MM.1S (cell line): ENCODE measurements at regions not wholly inside any gene's neighbourhood (a gene's known extent, or its start where the extent isn't known, plus 50 kb on each side); places are given as distances from the start of the nearest gene placed in this dataset.

Source experiments
- DNase-seq: peaks from one replicate; pipeline ENCODE4 v3.0.0-alpha.2; 2015
- H2AFZ ChIP-seq: fragments of 300-600 bp; sonication (generic); 2 replicates; pipeline ENCODE4 v1.6.0; 2016; ENCODE audit warnings: antibody characterized with exemption, low read length
- H3F3A ChIP-seq: fragments of 300-600 bp; sonication (generic); 2 replicates; pipeline ENCODE4 v1.6.1; 2016; ENCODE audit warnings: mild to moderate bottlenecking, antibody characterized with exemption, low read length, moderate library complexity, mixed read lengths; ENCODE audit not compliant: insufficient read depth
- H3K27ac ChIP-seq: fragments of 300-600 bp; sonication (generic); 2 replicates; pipeline ENCODE4 v1.5.1; 2016; ENCODE audit warnings: mild to moderate bottlenecking, low read length
- H3K27me3 ChIP-seq: fragments of 300-600 bp; sonication (generic); replicated peaks from 2 replicates; pipeline ENCODE4 v1.6.0; 2016; ENCODE audit warnings: low read length; ENCODE audit not compliant: insufficient read depth
- H3K36me3 ChIP-seq: fragments of 300-600 bp; sonication (generic); replicated peaks from 2 replicates; pipeline ENCODE4 v1.6.1; 2016; ENCODE audit warnings: mild to moderate bottlenecking, low read length, mixed read lengths; ENCODE audit not compliant: insufficient read depth
- H3K4me1 ChIP-seq: fragments of 300-600 bp; sonication (generic); 2 replicates; pipeline ENCODE4 v1.6.1; 2016; ENCODE audit warnings: low read length, mixed read lengths
- H3K4me2 ChIP-seq: fragments of 300-600 bp; sonication (generic); 2 replicates; pipeline ENCODE4 v1.6.0; 2016; ENCODE audit warnings: low read depth, low read length
- H3K4me3 ChIP-seq: fragments of 300-600 bp; sonication (generic); 2 replicates; pipeline ENCODE4 v1.5.1; 2016; ENCODE audit warnings: low read length, mixed read lengths
- H3K79me2 ChIP-seq: fragments of 300-600 bp; sonication (generic); 2 replicates; pipeline ENCODE4 v1.6.1; 2016; ENCODE audit warnings: mixed run types, low read length, mixed read lengths
- H3K9ac ChIP-seq: fragments of 300-600 bp; sonication (generic); 2 replicates; pipeline ENCODE4 v1.6.1; 2016; ENCODE audit warnings: low read length, mixed read lengths
- H3K9me2 ChIP-seq: fragments of 300-600 bp; sonication (generic); replicated peaks from 2 replicates; pipeline ENCODE4 v1.6.1; 2016; ENCODE audit warnings: mild to moderate bottlenecking, low read length, mixed read lengths; ENCODE audit not compliant: insufficient read depth
- H3K9me3 ChIP-seq: fragments of 300-600 bp; sonication (generic); replicated peaks from 2 replicates; pipeline ENCODE4 v1.6.1; 2016; ENCODE audit warnings: mild to moderate bottlenecking, low read length, mixed read lengths; ENCODE audit not compliant: insufficient read depth
- H4K20me1 ChIP-seq: fragments of 300-600 bp; sonication (generic); 2 replicates; pipeline ENCODE4 v1.6.1; 2016; ENCODE audit warnings: mild to moderate bottlenecking, low read length, moderate library complexity, mixed read lengths; ENCODE audit not compliant: insufficient read depth
- EZH2 ChIP-seq: fragments of 300-600 bp; sonication (generic); optimal IDR thresholded peaks from 2 replicates; pipeline ENCODE3; 2017; ENCODE audit warnings: low read depth, mild to moderate bottlenecking, antibody characterized with exemption, low read length, mixed read lengths
- EZH2phosphoT487 ChIP-seq: fragments of 300-600 bp; sonication (generic); IDR thresholded peaks from 2 replicates; pipeline ENCODE4 v1.6.1; 2018; ENCODE audit warnings: antibody characterized with exemption, low read length
- TF ChIP-seq, protein P1 (sequence below): fragments of 300-600 bp; sonication (generic); IDR thresholded peaks from 2 replicates; pipeline ENCODE4 v1.5.1; 2016; ENCODE audit warnings: antibody characterized with exemption, low read length, mixed read lengths

DNA sequence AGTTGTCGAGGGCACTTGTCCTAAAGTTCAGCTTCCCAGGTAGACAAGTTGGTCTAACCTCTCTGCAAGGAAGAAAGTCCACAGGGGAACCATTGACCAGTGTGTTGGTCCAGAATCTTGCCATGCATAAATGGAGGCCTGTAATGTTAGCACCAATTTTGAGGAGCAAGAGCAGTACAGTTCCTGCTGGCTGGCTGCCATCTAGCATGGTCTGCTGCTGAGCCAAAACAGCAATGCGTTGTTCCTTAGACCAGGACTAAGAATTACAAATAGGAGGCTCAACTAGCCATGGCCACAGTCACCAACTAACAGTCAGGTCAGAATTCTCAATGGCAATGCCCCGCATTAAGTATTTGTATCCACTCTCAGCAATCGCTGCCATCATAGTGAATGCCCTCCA is 72.8 kb upstream of the WIPF1 start:
- Histone ChIP-seq H3K79me2 (no peaks in the 10 kb centered on the region), H3F3A (no peaks in the 10 kb centered on the region), H3K4me1 (no peaks in the 10 kb centered on the region), H3K9me2 (no peaks in the 10 kb centered on the region), H3K27ac (no peak overlapping the region), H2AFZ (no peak overlapping the region), H3K4me2 (no peak overlapping the region), H3K27me3 (no peaks in the 10 kb centered on the region), H3K4me3 (no peak overlapping the region), H3K9ac (no peak overlapping the region), H4K20me1 (no peaks in the 10 kb centered on the region), H3K36me3 (no peaks in the 10 kb centered on the region), H3K9me3 (no peaks in the 10 kb centered on the region)
- no peak for TF ChIP-seq EZH2phosphoT487
- TF ChIP-seq, protein P1, sequence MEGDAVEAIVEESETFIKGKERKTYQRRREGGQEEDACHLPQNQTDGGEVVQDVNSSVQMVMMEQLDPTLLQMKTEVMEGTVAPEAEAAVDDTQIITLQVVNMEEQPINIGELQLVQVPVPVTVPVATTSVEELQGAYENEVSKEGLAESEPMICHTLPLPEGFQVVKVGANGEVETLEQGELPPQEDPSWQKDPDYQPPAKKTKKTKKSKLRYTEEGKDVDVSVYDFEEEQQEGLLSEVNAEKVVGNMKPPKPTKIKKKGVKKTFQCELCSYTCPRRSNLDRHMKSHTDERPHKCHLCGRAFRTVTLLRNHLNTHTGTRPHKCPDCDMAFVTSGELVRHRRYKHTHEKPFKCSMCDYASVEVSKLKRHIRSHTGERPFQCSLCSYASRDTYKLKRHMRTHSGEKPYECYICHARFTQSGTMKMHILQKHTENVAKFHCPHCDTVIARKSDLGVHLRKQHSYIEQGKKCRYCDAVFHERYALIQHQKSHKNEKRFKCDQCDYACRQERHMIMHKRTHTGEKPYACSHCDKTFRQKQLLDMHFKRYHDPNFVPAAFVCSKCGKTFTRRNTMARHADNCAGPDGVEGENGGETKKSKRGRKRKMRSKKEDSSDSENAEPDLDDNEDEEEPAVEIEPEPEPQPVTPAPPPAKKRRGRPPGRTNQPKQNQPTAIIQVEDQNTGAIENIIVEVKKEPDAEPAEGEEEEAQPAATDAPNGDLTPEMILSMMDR: no peak
- TF ChIP-seq EZH2: no peak
- no peak for DNase-seq

- Histone ChIP-seq H3K27ac (no peak overlapping the region), H3K4me1 (no peaks in the 10 kb centered on the region), H3K9ac (no peak overlapping the region), H4K20me1 (no peaks in the 10 kb centered on the region), H3K9me2 (no peaks in the 10 kb centered on the region), H2AFZ (no peak overlapping the region), H3K9me3 (no peaks in the 10 kb centered on the region), H3K4me3 (no peak overlapping the region), H3F3A (no peaks in the 10 kb centered on the region), H3K79me2 (no peaks in the 10 kb centered on the region), H3K4me2 (no peak overlapping the region), H3K27me3 (no peaks in the 10 kb centered on the region), H3K36me3 (no peaks in the 10 kb centered on the region)
- no peak for DNase-seq
- TF ChIP-seq, protein P1: no peak
These were observed 71.7 kb upstream of the WIPF1 start for GRCh38 chr2:174669336-174669735.

DNA sequence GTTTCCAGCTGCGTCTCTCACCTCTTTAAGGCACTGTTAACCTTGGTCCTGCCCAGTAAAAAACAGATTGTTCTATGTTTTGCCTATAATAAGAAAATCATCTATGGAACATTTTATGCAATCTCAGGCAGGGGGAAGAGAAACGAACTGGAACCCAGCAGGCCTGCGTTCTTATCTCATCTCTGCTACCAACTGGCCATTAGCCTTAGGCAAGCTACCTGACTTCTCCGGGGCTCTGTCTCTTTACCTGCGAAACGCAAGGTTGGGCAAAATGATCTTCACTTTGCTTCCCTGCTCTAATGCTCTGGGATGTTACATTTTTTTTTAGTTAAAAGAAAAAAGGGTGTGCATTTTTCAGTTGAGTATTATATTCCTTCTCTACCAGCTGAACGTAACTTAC is 70.5 kb upstream of the WIPF1 start:
- TF ChIP-seq, protein P1: no peak
- TF ChIP-seq EZH2: no peak
- TF ChIP-seq EZH2phosphoT487: no peak
- Histone ChIP-seq H3K4me3 (no peak overlapping the region), H3K27ac (no peak overlapping the region), H4K20me1 (no peaks in the 10 kb centered on the region), H3K9ac (no peak overlapping the region), H3K36me3 (no peaks in the 10 kb centered on the region), H2AFZ (no peak overlapping the region), H3K4me1 (no peaks in the 10 kb centered on the region), H3K9me3 (no peaks in the 10 kb centered on the region), H3K27me3 (no peaks in the 10 kb centered on the region), H3F3A (no peaks in the 10 kb centered on the region), H3K4me2 (no peak overlapping the region), H3K79me2 (no peaks in the 10 kb centered on the region), H3K9me2 (no peaks in the 10 kb centered on the region)
- DNase-seq: no peak

DNA sequence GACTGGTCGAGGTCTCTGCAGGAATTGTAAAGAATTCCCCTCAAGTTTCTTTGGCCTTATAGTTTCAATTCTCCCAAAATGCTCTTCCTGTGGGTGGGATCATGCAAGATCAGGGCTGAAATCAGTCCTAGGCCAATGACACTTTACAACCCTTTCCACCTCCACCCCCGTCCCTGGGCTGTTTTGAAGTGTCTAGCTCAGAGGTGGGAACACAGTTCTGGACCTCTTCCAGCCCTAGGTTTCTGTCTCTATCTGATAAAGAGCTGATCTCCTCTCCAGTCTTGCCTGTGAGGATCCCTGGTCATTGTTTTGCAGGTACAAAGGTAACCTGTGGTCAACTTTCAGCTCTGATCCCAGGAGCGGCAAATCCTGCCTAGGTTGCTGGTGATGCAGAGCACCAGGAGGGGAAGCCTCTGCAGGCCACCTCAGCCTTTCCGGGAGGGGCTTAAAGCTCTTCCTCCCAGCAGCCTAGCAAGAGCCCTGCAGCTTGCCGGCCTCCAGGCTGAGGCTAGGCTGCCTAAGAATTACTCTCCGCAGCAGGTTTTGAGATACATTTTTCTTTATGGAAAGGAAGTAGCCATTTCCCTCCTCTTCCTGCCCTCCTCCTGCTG is 69.8 kb upstream of the WIPF1 start:
- Histone ChIP-seq H3K79me2 (no peaks in the 10 kb centered on the region), H3K9me3 (no peaks in the 10 kb centered on the region), H3K4me1 (no peaks in the 10 kb centered on the region), H3K36me3 (no peaks in the 10 kb centered on the region), H3F3A (no peaks in the 10 kb centered on the region), H3K27me3 (no peaks in the 10 kb centered on the region), H4K20me1 (no peaks in the 10 kb centered on the region), H3K9me2 (no peaks in the 10 kb centered on the region), H3K9ac (no peak overlapping the region), H3K4me3 (no peak overlapping the region), H3K27ac (no peak overlapping the region), H2AFZ (no peak overlapping the region), H3K4me2 (no peak overlapping the region)
- DNase-seq: no peak
- TF ChIP-seq EZH2 (no peak), EZH2phosphoT487 (no peak)
- TF ChIP-seq, protein P1: no peak
